GM12878 (cell line): ENCODE measurements at regions not wholly inside any gene's neighbourhood (a gene's known extent, or its start where the extent isn't known, plus 50 kb on each side); places are given as distances from the start of the nearest gene placed in this dataset.
"Not testable (repeated sequence)": the region's sequence is repeated elsewhere in the genome, so short reads cannot be mapped to it uniquely, and the experiment has no call there.

Experiments
- ATAC-seq: fragments of 200-7000 bp; cut with Tn5 transposase; 3 replicates; pipeline ENCODE4 v1.9.1; 2020; ENCODE audit warnings: mild to moderate bottlenecking, moderate library complexity
- BruUV-seq: library from RNA; stranded (reverse); fragments of 400-500 nt; replicated peaks from 2 replicates; lab custom pipeline; 2021; lab: Mats Ljungman, UMichigan
- CTCF ChIA-PET: fragments of 300-600 bp; sonication (Branson Sonifier 250); formaldehyde crosslinking; extraction: SDS; loops from one replicate; lab custom pipeline; 2021; ENCODE audit warnings: inconsistent platforms; lab: Yijun Ruan, JAX
- POLR2A ChIA-PET: fragments of 350-600 bp; formaldehyde crosslinking; extraction: SDS; loops from one replicate; lab custom pipeline; 2021; ENCODE audit warnings: inconsistent platforms; lab: Charles Lee
- RAD21 ChIA-PET: fragments of 300-600 bp; sonication (Branson Sonifier 250); formaldehyde crosslinking; loops from one replicate; lab custom pipeline; 2023; ENCODE audit warnings: antibody characterized with exemption; ENCODE audit not compliant: unreplicated experiment; lab: Charles Lee
- SMC1A ChIA-PET: fragments of 300-600 bp; sonication (Branson Sonifier 250); formaldehyde crosslinking; loops from one replicate; lab custom pipeline; 2023; ENCODE audit not compliant: unreplicated experiment, uncharacterized antibody; lab: Charles Lee
- DNase-seq: peaks from one replicate; pipeline ENCODE4 v3.0.0-alpha.2; 2011; ENCODE audit warnings: low read depth, low spot score
- FAIRE-seq: peaks from 3 replicates; lab custom pipeline; 2011; peaks lifted over from hg19 to GRCh38; lab: Jason Lieb, UNC
- H2AFZ ChIP-seq: 2 replicates; pipeline ENCODE4 v1.6.0; 2011; ENCODE audit warnings: low read depth, low read length, control low read depth; ENCODE audit not compliant: control insufficient read depth
- H3K27ac ChIP-seq: 2 replicates; pipeline ENCODE4 v1.5.1; 2011; ENCODE audit warnings: control low read depth; ENCODE audit not compliant: control insufficient read depth, insufficient read depth
- H3K27me3 ChIP-seq, 2 experiments: replicated peaks in 1 of 2; 2 replicates each; pipeline versions ENCODE4 v1.6.0 to v1.6.1; 2011; ENCODE audit warnings: low read length in 1 of 2; ENCODE audit not compliant: control insufficient read depth in 2 of 2, insufficient read depth in 2 of 2
- H3K36me3 ChIP-seq, 2 experiments: 2 replicates each; pipeline ENCODE4 v1.5.1; 2011; ENCODE audit warnings: low read length in 1 of 2; ENCODE audit not compliant: control insufficient read depth in 2 of 2, insufficient read depth in 2 of 2
- H3K4me1 ChIP-seq: 2 replicates; pipeline ENCODE4 v1.6.1; 2011; ENCODE audit warnings: mild to moderate bottlenecking, low read length, moderate library complexity, mixed read lengths; ENCODE audit not compliant: control insufficient read depth, insufficient read depth
- H3K4me2 ChIP-seq: 2 replicates; pipeline ENCODE4 v1.6.0; 2011; ENCODE audit warnings: control low read depth; ENCODE audit not compliant: control insufficient read depth, insufficient read depth
- H3K4me3 ChIP-seq: fragments of 200-600 bp; sonication (generic); 2 replicates; pipeline ENCODE4 v1.5.1; 2016
- H3K79me2 ChIP-seq: 2 replicates; pipeline ENCODE4 v1.6.0; 2011; ENCODE audit warnings: low read length; ENCODE audit not compliant: control insufficient read depth, insufficient read depth
- H3K9ac ChIP-seq: 2 replicates; pipeline ENCODE4 v1.8.0; 2011; ENCODE audit warnings: low read length, control low read depth, mixed read lengths; ENCODE audit not compliant: control insufficient read depth, insufficient read depth
- H3K9me3 ChIP-seq: replicated peaks from 3 replicates; pipeline ENCODE4 v1.5.1; 2011; ENCODE audit warnings: mild to moderate bottlenecking, low read length; ENCODE audit not compliant: control insufficient read depth, insufficient read depth
- H4K20me1 ChIP-seq: 2 replicates; pipeline ENCODE4 v1.6.0; 2011; ENCODE audit not compliant: control insufficient read depth, insufficient read depth
- WGBS: methylation state at CpG from one replicate; pipeline ENCODE4 v1.1.6; 2016; ENCODE audit warnings: low lambda C conversion rate; ENCODE audit not compliant: insufficient replicate concordance, insufficient coverage; ENCODE audit errors: missing lambda C conversion rate; 5-methylcytosine and 5-hydroxymethylcytosine counted together
- in situ Hi-C: fragments of 300-500 bp; cut with MboI; formaldehyde crosslinking; loops from 9 replicates; pipeline ENCODE4 v1.14.3; 2018; ENCODE audit warnings: mixed read lengths
- intact Hi-C: fragments of 100-400 bp; cut with micrococcal nuclease; formaldehyde crosslinking; loops from one replicate; pipeline ENCODE4 v1.14.2; 2022; ENCODE audit not compliant: unreplicated experiment
- TF ChIP-seq, protein P1 (sequence below), 3 experiments: IDR thresholded peaks in 2 of 3; conservative IDR thresholded peaks in 1 of 3; 2 replicates each; pipeline ENCODE4 v1.5.1; 2011; ENCODE audit warnings: low read depth in 3 of 3, low read length in 3 of 3, mild to moderate bottlenecking in 3 of 3, control low read depth in 2 of 3, moderate library complexity in 2 of 3, inconsistent platforms in 1 of 3, mixed read lengths in 1 of 3; ENCODE audit not compliant: control insufficient read depth in 2 of 3, insufficient read depth in 1 of 3; ENCODE audit errors: extremely low read depth in 1 of 3

DNA sequence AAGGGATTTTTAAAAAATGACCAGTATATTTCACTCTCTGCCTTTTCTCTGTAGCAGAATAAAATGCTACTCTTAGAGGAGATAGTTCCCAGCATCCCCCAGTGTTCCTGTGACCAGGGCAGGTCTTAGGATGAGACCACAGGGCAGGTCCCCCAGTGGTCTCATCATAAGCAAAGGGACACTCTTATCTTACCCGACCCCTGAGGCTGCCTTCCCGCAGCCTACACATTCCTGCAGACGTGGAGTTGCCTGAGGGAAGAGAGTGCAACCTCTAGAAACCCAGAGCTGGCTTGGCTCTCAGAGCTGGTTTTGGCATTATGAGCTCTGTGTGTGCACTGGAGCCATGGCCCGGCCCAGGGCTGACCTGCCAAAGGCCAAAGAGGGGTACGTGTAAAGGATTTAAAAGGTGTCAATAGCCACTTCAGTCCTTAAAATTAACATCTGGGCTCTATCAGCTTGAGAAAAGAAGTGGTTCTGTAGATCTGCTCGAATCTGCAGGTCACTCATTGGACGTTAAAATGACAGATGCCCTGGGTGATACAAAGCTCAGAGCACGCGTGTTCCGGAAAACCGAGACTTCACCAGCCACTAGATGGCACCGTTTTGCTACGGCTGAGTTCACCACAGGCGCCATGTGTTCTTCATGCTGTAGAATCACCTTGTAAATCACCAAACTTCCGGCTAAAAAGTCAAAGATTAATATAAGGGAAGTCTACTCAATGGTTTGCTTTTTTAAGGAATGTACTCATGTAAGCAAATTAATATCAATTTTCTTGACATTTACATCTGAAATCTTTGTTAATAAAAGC, 60.4 kb upstream of the GPR31 start:
- BruUV-seq, DNase-seq, H3K4me3 ChIP-seq, H3K9me3 ChIP-seq, POLR2A ChIA-PET, H3K27me3 ChIP-seq, H3K27ac ChIP-seq, H3K9ac ChIP-seq, H4K20me1 ChIP-seq, intact Hi-C loops, H2AFZ ChIP-seq, H3K36me3 ChIP-seq, H3K4me1 ChIP-seq, H3K4me2 ChIP-seq, H3K79me2 ChIP-seq: not testable (repeated sequence)
- peak; percentile 94 for ATAC-seq
- ChIA-PET RAD21 (interaction anchor here (1.2 kb wide), 1 partner anchor 171 kb away, joined by 3 read pairs; no protein-coding TSS in a partner anchor), SMC1A (interaction anchor here (0.8 kb wide), 1 partner anchor 73 kb away, joined by 4 read pairs; the partner anchor contains the start of gene UNC93A), CTCF (interaction anchor here (0.7 to 1.8 kb wide), 4 partner anchors 20 to 133 kb away, joined by 3 to 6 read pairs (median 5); partner anchors contain the start of gene UNC93A)
- peak; percentile 96 for FAIRE-seq
- WGBS = 30% methylated on average over 13 of the region's 15 CpGs
- in situ Hi-C loops = loop anchor here (25.0 kb wide), 1 partner anchor 144 kb away; no protein-coding TSS in a partner anchor
- TF ChIP-seq, protein P1, sequence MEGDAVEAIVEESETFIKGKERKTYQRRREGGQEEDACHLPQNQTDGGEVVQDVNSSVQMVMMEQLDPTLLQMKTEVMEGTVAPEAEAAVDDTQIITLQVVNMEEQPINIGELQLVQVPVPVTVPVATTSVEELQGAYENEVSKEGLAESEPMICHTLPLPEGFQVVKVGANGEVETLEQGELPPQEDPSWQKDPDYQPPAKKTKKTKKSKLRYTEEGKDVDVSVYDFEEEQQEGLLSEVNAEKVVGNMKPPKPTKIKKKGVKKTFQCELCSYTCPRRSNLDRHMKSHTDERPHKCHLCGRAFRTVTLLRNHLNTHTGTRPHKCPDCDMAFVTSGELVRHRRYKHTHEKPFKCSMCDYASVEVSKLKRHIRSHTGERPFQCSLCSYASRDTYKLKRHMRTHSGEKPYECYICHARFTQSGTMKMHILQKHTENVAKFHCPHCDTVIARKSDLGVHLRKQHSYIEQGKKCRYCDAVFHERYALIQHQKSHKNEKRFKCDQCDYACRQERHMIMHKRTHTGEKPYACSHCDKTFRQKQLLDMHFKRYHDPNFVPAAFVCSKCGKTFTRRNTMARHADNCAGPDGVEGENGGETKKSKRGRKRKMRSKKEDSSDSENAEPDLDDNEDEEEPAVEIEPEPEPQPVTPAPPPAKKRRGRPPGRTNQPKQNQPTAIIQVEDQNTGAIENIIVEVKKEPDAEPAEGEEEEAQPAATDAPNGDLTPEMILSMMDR (IDR thresholded peaks at IDR 0.05 in 2 of 3, conservative IDR thresholded peaks at IDR 0.05 in 1 of 3; ENCODE audit: control insufficient read depth in 2 of 3, extremely low read depth in 1 of 3, insufficient read depth in 1 of 3, low read depth in 3 of 3, low read length in 3 of 3) = 0 out of 6 replicates have a peak, but pooled peaks of 2 of the 3 experiments have one; percentile 10 to 17

DNA sequence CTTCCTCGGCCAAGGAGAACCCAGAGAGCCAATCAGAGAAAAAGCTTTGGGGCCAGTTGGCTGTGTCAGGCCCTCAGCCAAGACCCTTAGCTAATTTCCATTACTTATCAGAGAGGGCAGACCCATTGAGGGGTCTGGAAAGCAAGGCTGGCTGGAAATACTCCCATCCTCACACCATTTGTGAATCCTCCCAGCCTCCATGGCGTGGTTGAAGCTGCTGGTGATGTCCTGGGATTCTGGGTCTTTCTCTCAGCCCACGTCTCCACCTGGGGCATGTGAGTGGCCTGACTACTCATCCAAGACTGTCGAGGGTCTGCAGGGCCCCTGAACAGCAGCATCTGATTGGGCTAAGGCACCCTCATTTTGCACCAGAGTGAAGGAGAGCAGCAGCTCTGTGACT, 61.3 kb upstream of the GPR31 start:
- FAIRE-seq, POLR2A ChIA-PET, SMC1A ChIA-PET, H3K4me2 ChIP-seq, ATAC-seq, H3K27me3 ChIP-seq, H3K9me3 ChIP-seq, H3K79me2 ChIP-seq, H3K27ac ChIP-seq, intact Hi-C loops, H2AFZ ChIP-seq, BruUV-seq, H3K4me3 ChIP-seq, H3K4me1 ChIP-seq, H4K20me1 ChIP-seq, H3K36me3 ChIP-seq, H3K9ac ChIP-seq, DNase-seq: not testable (repeated sequence)
- ChIA-PET RAD21 (interaction anchor here (1.2 kb wide), 1 partner anchor 171 kb away, joined by 3 read pairs; no protein-coding TSS in a partner anchor), CTCF (interaction anchor here (1.7 to 1.8 kb wide), 2 partner anchors 20 to 132 kb away, joined by 4 to 6 read pairs; no protein-coding TSS in a partner anchor)
- in situ Hi-C loops = loop anchor here (25.0 kb wide), 1 partner anchor 143 kb away; no protein-coding TSS in a partner anchor
- WGBS = 11% methylated on average over 4 of the region's 4 CpGs
